ENCODE measurements at regions not wholly inside any gene's neighbourhood (a gene's known extent, or its start where the extent isn't known, plus 50 kb on each side); places are given as distances from the start of the nearest gene placed in this dataset.

DNA sequence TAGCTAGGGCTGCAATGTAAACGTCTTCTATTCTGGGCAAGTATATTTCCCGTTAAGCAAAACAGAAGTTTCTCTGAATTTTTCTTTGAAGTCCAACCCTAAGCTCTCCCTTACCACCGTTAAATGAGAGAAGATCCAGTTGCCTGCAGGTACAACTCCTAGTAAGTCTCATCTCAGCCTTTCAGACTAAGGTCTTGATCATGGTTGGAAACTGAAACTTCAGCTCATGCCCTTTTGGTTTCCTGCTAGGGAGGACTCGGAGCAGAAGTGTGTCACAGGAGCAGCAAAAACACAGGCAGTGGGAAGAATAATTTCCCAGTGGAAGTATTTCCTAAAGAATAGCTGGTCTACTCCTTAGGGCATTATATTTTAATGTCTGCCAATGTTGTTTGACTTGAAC lies 717.9 kb downstream of the PRELID2 start:
- FAIRE-seq (no peak), DNase-seq (ENCODE audit: extremely low read depth in 1 of 4, low spot score in 3 of 4) (no peak), ATAC-seq (no peak)
- Histone ChIP-seq H3K36me3 (ENCODE audit: control insufficient read depth, insufficient read depth, low read length) (no peaks in the 10 kb centered on the region), H3K9me1 (ENCODE audit: control insufficient read depth, insufficient read depth, low read length) (no peaks in the 10 kb centered on the region), H3K79me2 (ENCODE audit: control insufficient read depth, insufficient read depth, low read length) (no peaks in the 10 kb centered on the region), H3K4me2 (ENCODE audit: insufficient read depth, low read length) (no peak overlapping the region), H3K27ac (ENCODE audit: extremely low read depth, low read depth, low read length) (no peak overlapping the region), H4K20me1 (replicated peaks; ENCODE audit: control insufficient read depth, insufficient read depth, low read length) (no peaks in the 10 kb centered on the region), H3K27me3 (ENCODE audit: control insufficient read depth in 2 of 2, insufficient read depth in 2 of 2, low read length in 2 of 2) (no peaks in the 10 kb centered on the region), H2AFZ (ENCODE audit: low read depth, low read length) (no peak overlapping the region), H3K9ac (ENCODE audit: insufficient read depth in 1 of 2, low read depth in 2 of 2, low read length in 2 of 2) (no peak overlapping the region), H3K9me3 (replicated peaks; ENCODE audit: control insufficient read depth, insufficient read depth, low read depth, low read length) (no peaks in the 10 kb centered on the region; the same call in 1 of the 2 replicates), H3K4me1 (replicated peaks in 1 of 2; ENCODE audit: control insufficient read depth in 2 of 2, insufficient read depth in 2 of 2, low read length in 2 of 2) (no peaks in the 10 kb centered on the region), H3K4me3 (no peak overlapping the region)
- no TSS peak for BruUV-seq (replicated peaks)
- in situ Hi-C loops (cut with MboI) = no loop called here
- POLR2A ChIA-PET = no interaction called here
- no peak for TF ChIP-seq SRF (CRISPR knock-in tag; IDR thresholded peaks at IDR 0.05)
- TF ChIP-seq, protein P1, sequence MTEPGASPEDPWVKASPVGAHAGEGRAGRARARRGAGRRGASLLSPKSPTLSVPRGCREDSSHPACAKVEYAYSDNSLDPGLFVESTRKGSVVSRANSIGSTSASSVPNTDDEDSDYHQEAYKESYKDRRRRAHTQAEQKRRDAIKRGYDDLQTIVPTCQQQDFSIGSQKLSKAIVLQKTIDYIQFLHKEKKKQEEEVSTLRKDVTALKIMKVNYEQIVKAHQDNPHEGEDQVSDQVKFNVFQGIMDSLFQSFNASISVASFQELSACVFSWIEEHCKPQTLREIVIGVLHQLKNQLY (CRISPR knock-in tag; conservative IDR thresholded peaks at IDR 0.05) = no peak
- TF ChIP-seq ZNF324 (CRISPR knock-in tag; IDR thresholded peaks at IDR 0.05) = no peak
- no peak for TF ChIP-seq PREB (CRISPR knock-in tag; IDR thresholded peaks at IDR 0.05)
- no peak for TF ChIP-seq ZNF589 (CRISPR knock-in tag; IDR thresholded peaks at IDR 0.05; ENCODE audit: low read depth)
- no peak for TF ChIP-seq SMARCA5 (IDR thresholded peaks at IDR 0.05)
- TF ChIP-seq SMARCA4 (IDR thresholded peaks at IDR 0.05) = no peak
- no peak for TF ChIP-seq MBD2 (IDR thresholded peaks at IDR 0.05; ENCODE audit: borderline replicate concordance, low read depth)
- no peak for TF ChIP-seq ZNF696 (CRISPR knock-in tag; conservative IDR thresholded peaks at IDR 0.05)
- no peak for TF ChIP-seq ZNF717 (CRISPR knock-in tag; IDR thresholded peaks at IDR 0.05)
- no peak for TF ChIP-seq ZNF780A (CRISPR knock-in tag; IDR thresholded peaks at IDR 0.05)
- no peak for TF ChIP-seq ZFP30 (CRISPR knock-in tag; IDR thresholded peaks at IDR 0.05; ENCODE audit: borderline replicate concordance)
- no peak for TF ChIP-seq C11orf30 (IDR thresholded peaks at IDR 0.05; ENCODE audit: low read depth)
- TF ChIP-seq NCOA1 (IDR thresholded peaks at IDR 0.05; ENCODE audit: low read depth) = no peak
- TF ChIP-seq ESRRA (IDR thresholded peaks at IDR 0.05; ENCODE audit: borderline replicate concordance, low read depth) = no peak
- no peak for TF ChIP-seq COPS2 (conservative IDR thresholded peaks at IDR 0.05)
- TF ChIP-seq SP1 (CRISPR knock-in tag; IDR thresholded peaks at IDR 0.05) = no peak
- no peak for TF ChIP-seq ZBTB7A (IDR thresholded peaks at IDR 0.05; ENCODE audit: borderline replicate concordance, control insufficient read depth, low read depth, low read length)
- TF ChIP-seq ATF6 (CRISPR knock-in tag; IDR thresholded peaks at IDR 0.05) = no peak
- TF ChIP-seq BRF1 (IDR thresholded peaks at IDR 0.05; ENCODE audit: borderline replicate concordance, extremely low read depth, insufficient read length) = no peak
- CTCF ChIA-PET (ENCODE audit: low intra/inter-chr PET ratio) = no interaction called here
- WGBS (ENCODE audit: insufficient coverage, low coverage, missing lambda C conversion rate) = 2% methylated on average over 4 of the region's 4 CpGs
- intact Hi-C loops (cut with micrococcal nuclease) = no loop called here

Data from K562 (cell line).